ENCODE measurements at regions not wholly inside any gene's neighbourhood (a gene's known extent, or its start where the extent isn't known, plus 50 kb on each side); places are given as distances from the start of the nearest gene placed in this dataset.

DNA sequence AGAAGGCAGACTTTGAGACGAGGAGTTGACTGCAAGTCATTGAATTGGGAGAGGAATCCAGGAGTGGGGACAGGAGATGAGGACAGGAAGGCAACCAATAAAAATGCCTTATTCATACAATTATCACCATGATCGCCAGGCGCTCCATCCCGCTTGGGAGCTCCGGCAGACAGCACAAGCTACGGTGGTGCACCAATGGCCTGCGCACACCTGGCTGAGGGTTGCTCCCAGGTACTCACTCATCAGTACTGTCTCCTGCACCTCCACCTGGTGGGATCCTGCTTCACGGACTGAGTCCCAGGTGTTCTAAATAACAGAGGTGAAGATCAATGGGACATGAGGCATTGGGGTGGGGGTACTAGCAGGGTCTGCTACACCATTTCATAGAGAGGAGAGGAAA is 160.0 kb upstream of the TNRC6C start:
- TF ChIP-seq, protein P1, sequence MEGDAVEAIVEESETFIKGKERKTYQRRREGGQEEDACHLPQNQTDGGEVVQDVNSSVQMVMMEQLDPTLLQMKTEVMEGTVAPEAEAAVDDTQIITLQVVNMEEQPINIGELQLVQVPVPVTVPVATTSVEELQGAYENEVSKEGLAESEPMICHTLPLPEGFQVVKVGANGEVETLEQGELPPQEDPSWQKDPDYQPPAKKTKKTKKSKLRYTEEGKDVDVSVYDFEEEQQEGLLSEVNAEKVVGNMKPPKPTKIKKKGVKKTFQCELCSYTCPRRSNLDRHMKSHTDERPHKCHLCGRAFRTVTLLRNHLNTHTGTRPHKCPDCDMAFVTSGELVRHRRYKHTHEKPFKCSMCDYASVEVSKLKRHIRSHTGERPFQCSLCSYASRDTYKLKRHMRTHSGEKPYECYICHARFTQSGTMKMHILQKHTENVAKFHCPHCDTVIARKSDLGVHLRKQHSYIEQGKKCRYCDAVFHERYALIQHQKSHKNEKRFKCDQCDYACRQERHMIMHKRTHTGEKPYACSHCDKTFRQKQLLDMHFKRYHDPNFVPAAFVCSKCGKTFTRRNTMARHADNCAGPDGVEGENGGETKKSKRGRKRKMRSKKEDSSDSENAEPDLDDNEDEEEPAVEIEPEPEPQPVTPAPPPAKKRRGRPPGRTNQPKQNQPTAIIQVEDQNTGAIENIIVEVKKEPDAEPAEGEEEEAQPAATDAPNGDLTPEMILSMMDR (conservative IDR thresholded peaks at IDR 0.05), result no peak
- TF ChIP-seq EZH2 (IDR thresholded peaks at IDR 0.05; ENCODE audit: low read depth), result no peak
